GM12891 (cell line): ENCODE measurements at regions not wholly inside any gene's neighbourhood (a gene's known extent, or its start where the extent isn't known, plus 50 kb on each side); places are given as distances from the start of the nearest gene placed in this dataset.

Experiments
- POLR2A ChIP-seq: IDR thresholded peaks from 2 replicates; pipeline ENCODE4 v1.6.1; 2011; ENCODE audit warnings: low read depth, low read length, control low read depth
- POLR2AphosphoS5 ChIP-seq: IDR thresholded peaks from 2 replicates; pipeline ENCODE4 v1.6.1; 2011; ENCODE audit warnings: low read depth, low read length, control low read depth
- SPI1 ChIP-seq: IDR thresholded peaks from 2 replicates; pipeline ENCODE4 v1.6.1; 2011; ENCODE audit warnings: low read depth, low read length, control low read depth
- TAF1 ChIP-seq: IDR thresholded peaks from 2 replicates; pipeline ENCODE4 v1.6.1; 2011; ENCODE audit warnings: low read depth, low read length, control low read depth

DNA sequence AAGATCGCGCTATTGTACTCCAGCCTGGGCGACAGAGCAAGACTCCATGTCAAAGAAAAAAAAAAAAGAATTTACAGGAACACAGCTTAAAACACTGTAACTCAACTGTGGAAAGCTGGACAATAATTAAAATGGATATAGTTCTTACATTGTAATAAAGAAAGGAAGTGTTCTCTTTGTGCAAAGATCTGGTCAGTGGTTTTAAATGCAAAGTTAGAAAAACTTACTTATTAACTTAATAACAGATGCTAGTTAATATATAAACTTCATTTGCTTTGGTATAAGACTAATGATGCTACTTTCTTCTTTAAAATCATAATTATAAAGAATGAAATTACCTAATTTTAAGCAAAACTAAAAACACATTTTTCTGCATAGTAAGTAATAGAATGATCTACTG is 2024.1 kb upstream of the TENM3 start:
- TF ChIP-seq POLR2AphosphoS5 (no peak), POLR2A (no peak), SPI1 (no peak), TAF1 (no peak)
